ENCODE measurements at regions not wholly inside any gene's neighbourhood (a gene's known extent, or its start where the extent isn't known, plus 50 kb on each side); places are given as distances from the start of the nearest gene placed in this dataset.

DNA sequence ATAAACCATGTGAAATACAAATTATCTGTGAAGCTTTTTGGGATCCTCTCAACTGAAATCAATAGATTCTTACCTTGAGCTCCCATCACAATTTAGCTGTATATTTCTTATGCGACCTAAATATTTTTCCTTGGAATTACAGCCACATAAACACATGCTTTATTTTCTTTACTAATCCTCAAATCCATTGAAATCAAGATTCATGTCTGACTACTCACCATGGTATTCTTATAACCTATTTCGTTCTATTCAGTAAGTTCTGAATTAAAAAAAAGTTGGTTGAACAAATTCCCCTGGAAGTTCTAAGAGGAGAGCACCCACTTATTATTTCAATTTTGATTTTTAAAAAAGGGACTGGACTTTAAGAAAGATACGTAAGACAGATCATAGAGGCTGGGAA is 292.1 kb upstream of the ATP2B1 start:
- no peak for TF ChIP-seq POLR2A (IDR thresholded peaks at IDR 0.05)
- no peak for TF ChIP-seq CTCF (IDR thresholded peaks at IDR 0.05)

Measured in stomach (tissue), 4 donors.